ENCODE measurements at regions not wholly inside any gene's neighbourhood (a gene's known extent, or its start where the extent isn't known, plus 50 kb on each side); places are given as distances from the start of the nearest gene placed in this dataset.

DNA sequence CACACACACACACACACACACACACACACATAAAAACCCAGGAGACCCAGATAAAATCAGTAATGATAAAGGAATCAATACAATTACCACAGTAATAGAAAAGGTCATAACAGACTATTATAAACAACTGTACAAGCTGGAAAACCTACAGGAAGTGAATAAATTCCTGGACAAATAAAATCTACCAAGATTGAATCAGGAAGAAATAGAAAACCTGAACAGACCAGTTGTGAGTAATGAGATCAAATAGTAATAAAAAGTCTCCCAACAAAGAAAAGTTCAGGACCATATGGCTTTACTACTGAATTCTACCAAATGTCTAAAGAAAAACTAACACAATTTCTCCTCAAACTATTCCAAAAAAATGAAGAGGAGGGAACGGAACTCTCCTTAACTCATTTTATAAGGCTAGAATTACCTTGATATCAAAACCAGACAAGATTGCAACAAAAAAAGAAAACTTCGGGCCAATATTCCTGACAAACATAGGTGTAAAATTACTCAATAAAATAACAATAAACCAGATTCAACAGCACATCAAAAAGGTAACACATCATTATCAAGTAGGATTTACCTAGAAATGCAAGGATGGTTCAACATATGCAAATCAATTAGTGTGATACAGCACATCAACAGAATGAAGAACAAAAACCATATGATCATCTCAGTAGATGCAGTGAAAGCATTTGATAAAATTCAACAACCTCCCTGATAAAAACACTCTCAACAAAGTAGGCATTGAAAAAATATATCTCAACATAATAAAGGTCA is 325.2 kb upstream of the POU5F2 start:
- TF ChIP-seq, protein P1, sequence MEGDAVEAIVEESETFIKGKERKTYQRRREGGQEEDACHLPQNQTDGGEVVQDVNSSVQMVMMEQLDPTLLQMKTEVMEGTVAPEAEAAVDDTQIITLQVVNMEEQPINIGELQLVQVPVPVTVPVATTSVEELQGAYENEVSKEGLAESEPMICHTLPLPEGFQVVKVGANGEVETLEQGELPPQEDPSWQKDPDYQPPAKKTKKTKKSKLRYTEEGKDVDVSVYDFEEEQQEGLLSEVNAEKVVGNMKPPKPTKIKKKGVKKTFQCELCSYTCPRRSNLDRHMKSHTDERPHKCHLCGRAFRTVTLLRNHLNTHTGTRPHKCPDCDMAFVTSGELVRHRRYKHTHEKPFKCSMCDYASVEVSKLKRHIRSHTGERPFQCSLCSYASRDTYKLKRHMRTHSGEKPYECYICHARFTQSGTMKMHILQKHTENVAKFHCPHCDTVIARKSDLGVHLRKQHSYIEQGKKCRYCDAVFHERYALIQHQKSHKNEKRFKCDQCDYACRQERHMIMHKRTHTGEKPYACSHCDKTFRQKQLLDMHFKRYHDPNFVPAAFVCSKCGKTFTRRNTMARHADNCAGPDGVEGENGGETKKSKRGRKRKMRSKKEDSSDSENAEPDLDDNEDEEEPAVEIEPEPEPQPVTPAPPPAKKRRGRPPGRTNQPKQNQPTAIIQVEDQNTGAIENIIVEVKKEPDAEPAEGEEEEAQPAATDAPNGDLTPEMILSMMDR (IDR thresholded peaks at IDR 0.05; ENCODE audit: low read depth, low read length), result no peak
- TF ChIP-seq EZH2phosphoT487 (IDR thresholded peaks at IDR 0.05; ENCODE audit: low read depth), result no peak
